Amniotic stem cell (primary cell): ENCODE measurements at regions not wholly inside any gene's neighbourhood (a gene's known extent, or its start where the extent isn't known, plus 50 kb on each side); places are given as distances from the start of the nearest gene placed in this dataset.

Experiments
- DNase-seq: peaks from one replicate; lab custom pipeline; 2025; lab: John Stamatoyannopoulos, UW

DNA sequence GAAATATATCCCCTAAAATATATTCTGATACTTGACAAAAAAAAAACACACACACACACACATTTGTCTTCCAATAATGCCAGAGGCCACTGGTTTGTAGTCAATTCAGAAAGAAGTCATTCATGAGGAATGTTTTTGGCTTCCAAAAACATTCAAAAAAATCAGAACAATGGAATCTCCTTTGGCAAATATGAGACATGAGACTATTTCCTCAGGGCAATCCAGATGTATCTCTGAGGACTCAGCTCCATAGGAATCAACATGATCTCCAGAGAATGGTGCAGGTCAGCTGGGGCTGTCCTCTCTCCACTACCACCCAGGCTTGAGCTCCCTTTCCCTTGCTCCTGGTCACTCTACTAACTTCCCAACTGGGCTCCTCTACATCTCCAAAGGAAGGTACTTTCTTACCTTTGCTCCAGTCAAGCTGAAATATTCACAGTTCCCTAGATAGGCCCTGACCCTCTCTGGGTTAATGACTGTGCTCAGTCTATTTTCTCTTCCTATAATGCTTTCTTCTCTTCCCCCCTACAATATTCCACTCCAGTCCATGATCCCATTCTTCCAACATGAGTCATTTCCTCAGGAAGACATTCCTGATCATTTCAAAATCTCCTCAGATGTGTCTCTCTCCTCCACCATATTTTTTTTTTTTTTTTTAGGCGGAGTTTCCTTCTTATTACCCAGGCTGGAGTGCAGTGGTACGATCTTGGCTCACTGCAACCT lies 145.3 kb downstream of the C1D start:
- DNase-seq: peak; percentile 78

DNA sequence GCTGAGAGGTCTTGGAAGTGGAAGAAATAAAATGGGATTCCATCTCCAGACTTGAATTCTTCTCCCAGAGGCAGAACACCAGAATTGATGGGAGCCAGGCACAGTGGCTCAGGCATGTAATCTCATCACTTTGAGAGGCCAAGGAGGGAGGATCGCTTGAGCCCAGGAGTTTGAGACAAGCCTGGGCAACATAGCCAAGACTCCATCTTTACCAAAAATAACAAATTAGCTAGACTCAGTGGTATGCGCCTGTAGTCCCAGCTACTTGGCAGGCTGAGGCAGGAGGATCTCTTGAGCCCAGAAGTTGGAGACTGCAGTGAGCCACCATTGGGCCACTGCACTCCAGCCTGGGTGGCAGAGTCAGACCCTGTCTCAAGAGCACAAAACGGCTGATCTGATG lies 144.3 kb downstream of the C1D start:
- no peak for DNase-seq

DNA sequence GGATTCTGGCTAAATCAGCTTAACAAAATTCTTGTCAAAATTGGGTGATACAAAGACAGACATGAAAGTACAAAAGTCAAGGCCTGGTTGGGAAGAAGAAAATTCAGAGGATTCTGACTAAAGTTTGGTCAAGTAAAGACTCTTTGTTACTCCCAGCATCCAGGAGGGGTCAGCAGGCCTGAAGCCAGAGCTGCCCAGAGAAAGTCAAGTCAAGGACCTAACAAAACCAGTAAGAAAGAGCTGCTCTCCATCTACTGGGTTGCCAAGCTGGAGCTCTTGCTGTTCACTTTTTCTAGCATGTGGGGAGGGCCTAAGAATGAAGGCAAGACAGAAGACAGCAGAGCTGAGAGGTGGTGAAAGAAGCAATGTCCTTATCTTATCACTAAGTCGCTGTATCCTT lies 143.3 kb downstream of the C1D start:
- DNase-seq: no peak

DNA sequence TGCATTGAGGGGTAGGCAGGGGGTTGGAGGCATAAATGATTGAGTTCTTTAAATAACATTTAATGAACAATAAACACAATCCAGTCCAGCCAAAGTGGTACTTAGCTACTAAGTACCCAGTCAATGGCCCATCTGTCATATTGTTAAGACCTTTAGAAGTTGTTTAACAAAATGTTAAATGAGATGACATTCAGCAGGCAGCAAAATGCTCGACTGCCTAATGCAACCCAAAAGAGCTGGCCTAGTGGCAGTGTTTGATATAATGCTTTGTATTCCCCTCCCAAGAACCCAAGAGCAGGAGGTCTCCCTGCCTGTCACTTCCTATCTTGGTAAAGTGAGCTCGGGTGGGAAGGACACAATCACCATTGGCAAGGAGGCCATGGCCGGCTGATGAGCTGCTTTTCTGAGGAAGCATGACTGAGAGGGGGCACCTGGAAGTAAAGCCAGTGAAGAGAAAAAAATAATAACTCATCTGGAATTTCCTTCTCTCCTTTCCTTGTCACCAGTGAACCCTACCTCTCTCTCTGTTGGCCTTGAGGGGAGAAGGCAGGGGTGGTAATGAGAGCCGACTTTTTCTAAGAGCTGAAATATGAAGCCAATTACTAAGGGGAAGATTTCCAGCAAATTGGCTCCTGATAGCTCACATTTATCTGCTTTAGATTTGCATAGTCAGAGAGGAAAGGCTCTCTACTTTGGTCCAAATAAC lies 140.6 kb downstream of the C1D start:
- no peak for DNase-seq

DNA sequence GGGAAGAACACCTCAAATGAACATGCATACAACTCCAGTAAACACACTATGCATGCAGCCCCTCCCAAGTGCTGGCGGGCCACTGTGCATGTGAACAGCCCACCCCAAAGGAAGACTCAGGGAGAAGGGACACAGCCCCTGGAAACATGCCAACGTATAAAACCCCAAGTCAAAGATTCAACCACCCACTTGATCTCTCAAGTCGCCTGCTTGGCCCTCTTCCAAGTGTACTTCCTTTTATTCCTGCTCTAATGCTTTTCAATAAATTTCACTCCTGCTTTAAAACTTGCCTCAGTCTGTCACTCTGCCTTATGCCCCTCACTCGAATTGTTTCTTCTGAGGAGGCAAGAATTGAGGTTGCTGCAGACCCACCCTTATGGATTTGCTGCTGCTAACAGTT lies 139.1 kb downstream of the C1D start:
- DNase-seq: no peak

DNA sequence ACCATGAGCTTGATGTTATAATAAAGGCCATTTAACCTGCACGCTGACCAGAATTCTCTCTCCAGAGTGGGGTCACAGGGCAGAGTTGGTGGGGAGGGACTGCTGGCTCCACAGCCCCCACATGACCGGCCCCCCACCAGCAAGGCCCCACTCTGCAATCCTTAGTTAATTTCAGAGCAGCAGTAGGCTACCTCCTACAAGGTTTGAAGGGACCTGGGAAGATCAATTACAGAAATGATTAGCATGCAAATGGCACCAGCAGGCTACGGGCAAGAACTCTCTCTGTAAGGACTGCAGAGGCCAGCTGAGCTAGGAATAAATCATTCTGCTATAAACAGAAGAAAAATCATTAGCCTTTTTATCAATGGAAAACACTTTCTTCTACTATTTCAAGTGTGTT lies 135.3 kb downstream of the C1D start:
- DNase-seq: no peak

DNA sequence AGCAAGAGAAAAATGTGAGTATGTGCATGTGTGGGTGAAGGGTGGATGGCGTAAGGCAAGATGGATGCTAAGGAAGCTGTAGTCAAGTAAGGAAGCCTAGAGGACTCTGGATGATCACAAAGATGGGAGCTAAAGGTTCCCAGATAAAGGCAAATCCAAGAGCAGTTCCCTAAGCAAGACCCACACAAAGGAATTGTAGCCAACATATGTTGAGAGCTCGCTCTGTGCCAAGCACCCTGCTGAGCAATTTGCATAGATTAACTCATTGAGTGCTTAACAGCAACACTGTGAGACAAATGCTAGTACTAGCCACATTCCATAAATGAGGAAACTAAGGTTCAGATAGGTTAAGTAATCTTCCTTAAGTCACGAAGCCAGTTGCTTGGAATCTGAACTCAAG lies 132.6 kb downstream of the C1D start:
- no peak for DNase-seq

DNA sequence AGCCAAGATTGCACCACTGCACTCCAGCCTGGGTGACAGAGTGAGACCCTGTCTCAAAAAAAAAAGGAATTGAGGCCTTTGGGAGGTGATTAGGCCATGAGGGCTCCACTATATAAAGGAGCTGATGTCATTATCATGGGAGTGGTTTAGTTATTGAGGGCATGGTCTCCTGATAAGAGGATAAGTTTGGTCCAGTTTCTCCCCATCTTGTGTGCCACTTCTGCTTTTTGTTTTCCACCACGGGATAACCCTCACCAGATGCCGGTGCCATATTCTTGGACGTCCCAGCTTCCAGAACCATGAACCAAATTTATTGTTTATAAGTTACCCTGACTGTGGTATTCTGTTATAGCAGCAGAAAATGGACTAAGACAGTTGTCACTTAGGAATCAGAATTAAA lies 125.8 kb downstream of the C1D start:
- DNase-seq: no peak

DNA sequence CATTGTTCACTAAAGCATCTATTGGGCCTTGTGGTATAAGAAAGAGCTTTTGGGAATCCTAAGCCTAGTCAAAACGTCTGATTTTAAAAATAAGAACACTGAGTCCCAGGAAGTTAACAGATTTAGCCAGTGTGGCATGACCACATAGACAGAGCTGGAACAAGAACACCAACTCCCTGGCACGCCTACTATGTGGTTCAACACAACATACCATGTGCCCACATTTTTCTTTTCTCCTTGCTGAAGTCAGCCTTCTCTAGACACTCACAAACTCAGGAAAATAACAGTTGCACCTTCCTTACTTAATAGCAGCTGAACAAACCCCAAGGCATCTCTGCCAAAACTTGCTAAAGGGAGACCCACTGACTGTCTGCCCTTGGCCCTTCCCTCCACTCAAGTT lies 124.8 kb downstream of the C1D start:
- no peak for DNase-seq

DNA sequence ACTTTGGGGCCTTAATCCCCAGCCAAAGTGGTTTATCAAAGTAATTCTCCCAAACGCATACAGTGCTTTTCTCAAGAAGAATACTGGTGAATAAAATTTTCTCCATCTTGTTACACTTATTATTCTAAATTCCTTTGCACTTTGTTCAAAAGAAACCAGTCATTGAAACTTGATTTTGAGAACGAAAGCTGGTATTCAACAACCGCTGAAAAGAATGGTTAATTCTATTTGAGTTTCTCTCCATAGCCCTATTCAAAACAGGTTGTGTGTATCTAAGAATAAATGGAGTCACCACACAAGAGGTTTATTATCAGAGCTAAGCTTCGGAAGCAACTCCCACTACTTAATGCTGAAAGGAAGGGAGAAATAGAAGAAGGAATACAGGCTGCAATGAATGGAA lies 117.7 kb downstream of the C1D start:
- no peak for DNase-seq

DNA sequence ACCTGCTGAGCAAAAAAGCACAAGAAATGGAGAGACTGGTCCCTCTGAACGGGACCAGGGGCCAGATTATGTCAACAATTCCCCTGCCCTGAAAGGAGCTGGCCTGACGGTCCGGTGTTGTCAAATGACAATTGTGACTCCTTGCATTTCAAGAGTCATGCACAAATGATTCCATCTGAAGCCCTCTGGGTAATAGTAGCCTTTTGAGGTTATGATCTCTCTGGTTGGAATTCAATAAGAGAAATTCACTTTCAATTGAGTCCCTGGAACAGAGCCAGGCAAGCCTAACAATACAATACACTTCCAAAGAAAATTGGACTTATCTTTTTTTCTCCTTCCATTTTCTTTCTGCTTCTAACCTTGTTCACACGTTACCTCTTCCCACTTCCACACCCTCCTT lies 116.9 kb downstream of the C1D start:
- DNase-seq: no peak

DNA sequence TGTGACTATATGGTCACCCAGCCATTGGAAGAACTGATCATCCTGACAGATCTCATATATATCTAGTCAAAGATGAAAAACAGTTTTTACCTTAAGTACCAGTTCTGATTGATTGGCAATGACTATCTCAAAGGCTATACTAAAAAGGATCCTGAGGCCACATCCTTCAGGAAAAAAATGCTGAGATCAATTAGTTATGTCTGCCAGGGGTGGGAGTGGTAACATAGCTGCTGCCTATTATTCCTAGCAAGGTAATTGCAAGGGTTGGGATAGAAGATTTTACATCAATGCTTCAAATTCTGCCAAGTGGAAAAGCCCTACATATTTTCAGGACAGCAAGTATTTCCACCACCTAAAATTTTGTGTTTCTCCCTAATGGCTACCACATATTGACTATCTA lies 114.7 kb downstream of the C1D start:
- no peak for DNase-seq

DNA sequence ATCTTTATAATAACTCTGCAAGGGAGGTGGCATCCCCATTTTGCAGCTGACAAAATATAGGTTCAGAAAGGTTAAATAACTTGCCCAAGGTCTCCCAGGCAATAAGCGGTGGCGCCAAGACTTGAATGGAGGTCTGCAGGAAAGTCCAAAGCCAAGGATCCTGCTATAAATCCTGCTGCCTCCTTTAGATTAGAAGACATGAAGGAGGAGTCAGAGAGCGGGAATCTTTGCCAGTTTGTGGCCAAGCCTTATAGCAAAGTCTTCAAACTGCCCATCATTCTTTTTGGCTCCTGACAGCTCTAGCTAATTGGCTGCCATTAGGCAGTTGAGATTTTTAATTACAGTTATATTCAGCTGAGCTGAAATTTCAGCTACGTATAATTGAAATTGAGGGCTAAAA lies 114.3 kb downstream of the C1D start:
- no peak for DNase-seq

DNA sequence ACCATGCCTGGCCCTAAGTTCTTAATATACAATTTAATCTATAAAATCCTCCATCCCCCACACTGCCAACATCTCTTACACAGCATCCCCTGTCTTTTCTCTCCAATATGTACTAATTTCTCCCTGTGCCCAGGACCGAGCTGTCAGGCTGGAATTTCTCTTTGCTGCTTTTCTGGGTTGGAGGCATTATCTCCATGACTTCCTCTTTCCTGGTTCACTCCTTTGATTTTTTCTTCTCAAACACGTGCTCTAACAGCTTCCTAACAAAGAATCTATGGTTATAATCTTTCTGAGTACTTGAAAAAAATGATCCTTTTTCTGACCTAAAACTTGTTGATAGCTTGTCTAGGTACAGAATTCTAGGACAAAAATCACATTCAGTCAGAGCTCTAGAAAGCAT lies 112.8 kb downstream of the C1D start:
- DNase-seq: no peak

DNA sequence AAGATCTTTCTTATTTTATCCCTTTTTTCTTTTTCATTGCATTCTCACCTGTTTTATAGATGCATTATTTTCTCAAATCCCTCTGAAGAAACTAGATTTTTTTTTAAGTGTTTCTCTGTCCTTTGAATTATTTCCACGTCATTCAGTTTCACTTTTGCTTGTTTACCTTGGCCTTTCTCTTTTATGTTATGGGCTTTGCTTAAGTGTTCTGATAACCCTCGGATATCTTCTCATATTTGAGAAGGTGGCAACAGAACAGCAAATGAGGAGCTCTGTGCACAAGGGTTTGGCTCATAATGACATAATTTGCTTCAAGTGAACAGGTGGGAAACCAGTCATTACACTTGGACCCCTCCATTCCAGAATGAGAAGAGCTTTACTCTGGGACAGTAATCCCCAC lies 111.9 kb downstream of the C1D start:
- no peak for DNase-seq

DNA sequence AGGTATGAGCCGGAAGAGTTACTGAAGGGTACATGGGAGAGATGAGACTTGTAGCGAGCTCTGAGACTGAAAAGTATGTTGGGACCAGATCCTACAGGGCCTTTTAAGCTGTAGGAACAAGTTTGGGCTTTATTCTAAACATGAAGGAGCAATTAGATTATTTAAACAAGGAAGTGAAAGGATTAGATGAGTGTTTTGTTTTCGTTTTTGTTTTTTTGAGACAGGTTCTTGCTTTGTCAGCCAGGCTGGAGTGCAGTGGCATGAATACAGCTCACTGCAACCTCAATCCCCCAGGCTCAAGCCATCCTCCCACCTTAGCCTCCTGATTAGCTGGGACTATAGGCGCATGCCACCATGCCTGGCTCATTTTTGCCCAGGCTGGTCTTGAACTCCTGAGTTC lies 110.7 kb downstream of the C1D start:
- no peak for DNase-seq

DNA sequence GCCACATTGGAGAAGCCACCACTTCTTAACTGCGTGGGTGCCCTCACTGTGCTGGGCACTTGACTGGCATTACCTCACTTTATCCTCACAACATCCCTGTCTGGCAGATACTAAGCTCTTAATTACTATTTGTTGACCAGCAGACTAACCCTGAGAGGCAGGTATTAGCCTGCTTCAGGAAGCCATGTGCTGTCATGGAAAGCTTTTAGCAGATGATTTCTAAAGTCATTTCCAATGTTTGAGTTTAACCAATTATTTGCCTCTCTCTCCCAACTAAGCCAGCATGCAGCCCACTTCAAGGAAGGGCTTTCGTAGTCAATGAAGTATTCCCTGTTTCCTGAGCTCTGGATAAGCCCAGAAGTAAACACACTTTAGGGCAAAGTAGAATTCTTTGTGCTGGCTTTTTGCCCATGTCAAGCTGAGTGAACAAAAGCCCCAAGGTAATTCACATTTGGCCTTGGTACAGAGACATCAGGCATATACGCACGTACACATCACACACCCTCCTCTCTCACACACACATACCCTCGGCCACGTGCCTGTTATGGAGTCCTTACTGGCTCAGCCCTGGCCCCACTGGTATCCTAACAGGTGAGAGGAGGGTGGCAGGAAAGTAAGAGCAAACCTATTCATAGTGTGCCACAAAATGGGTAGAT lies 108.6 kb downstream of the C1D start:
- no peak for DNase-seq

DNA sequence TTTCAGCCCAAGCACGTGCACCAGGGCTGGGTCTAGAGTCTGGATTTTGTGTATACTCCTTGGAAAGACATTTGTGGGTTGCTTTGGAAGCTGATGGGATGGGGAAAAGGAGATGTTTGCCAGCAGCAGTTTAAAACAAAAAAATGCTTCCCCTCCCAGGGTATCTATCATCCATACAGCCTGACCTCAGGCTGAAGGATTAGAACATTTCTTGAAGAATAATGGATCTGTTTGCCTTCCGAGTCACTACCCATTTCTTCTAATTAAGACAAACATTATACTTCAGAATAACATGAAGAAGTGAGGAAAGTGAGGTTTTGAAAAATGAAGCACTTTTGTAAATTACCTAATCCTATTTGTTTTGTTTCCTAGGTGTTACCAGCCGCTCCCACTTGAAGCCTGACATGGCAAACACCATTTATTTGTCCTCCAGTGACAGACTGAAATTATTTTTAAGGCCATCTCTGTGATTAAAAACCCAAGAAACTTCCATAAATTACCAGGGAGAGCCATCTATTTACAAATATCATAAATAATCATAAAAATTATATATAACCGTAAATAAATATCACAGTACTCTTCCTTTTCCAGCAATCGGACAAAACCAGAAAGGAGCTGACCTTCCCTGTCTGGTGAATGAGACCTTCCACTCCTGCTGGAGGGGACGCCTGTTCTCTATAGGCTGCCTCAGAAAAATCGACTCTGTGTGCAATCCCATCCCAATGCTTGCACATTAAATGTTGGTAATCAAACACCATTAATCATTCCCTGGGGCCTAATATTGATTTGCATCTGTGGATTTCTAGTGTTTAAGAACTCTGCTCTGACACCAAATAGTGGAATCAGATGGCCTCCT lies 106.8 kb downstream of the C1D start:
- DNase-seq: no peak

DNA sequence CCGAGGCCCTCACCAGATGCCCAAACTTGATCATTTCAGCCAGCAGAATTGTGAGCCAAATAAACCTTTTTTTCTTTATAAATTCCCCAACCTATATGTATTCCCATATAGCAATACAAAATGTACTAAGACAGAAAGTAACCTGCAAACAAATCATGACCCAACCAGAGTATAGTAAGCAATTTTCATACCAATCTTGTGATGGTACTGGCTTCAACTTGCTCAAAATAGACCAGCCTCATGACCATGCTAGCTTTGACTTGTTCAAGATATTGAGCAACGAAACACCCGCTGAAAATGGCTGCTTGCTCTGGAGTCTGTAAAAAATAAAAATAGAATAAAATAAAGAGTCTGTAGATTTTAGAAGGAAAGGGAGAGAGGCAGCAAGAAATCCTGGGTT lies 97.6 kb downstream of the C1D start:
- DNase-seq: no peak

DNA sequence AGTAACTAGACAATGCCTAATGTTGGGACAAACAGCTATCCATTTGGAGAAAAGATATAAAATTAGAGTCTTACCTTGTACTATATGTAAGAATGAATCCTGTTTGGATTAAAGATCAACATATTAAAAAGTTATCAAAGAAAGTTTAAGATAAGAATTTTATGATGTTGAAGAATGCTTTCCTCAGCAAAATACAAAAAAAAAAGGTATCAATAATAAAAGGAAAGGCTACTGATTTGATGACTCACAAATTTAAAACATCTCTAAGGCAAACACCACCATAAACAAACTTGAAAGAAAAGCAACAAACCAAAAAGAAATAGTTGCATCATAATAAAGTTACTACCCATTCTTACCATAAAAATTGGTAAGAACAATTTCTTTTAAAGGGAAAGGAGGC lies 92.7 kb downstream of the C1D start:
- no peak for DNase-seq

DNA sequence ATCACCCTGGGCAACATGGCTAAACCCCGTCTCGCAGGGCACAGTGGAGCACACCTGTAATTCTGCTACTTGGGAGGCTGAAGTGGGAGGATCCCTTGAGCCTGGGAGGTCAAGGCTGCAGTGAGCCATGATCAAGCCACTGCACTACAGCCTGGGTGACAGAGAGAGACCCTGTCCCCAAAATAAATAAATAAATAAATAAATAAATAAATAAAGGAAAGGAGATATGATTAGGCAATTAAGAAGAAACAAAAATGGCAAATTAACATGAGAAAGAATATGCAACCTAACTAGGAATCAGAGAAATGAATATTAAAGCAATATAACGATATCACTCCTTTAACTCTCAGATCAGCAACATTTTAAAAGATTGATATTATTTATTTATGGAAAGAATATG lies 92.3 kb downstream of the C1D start:
- no peak for DNase-seq

DNA sequence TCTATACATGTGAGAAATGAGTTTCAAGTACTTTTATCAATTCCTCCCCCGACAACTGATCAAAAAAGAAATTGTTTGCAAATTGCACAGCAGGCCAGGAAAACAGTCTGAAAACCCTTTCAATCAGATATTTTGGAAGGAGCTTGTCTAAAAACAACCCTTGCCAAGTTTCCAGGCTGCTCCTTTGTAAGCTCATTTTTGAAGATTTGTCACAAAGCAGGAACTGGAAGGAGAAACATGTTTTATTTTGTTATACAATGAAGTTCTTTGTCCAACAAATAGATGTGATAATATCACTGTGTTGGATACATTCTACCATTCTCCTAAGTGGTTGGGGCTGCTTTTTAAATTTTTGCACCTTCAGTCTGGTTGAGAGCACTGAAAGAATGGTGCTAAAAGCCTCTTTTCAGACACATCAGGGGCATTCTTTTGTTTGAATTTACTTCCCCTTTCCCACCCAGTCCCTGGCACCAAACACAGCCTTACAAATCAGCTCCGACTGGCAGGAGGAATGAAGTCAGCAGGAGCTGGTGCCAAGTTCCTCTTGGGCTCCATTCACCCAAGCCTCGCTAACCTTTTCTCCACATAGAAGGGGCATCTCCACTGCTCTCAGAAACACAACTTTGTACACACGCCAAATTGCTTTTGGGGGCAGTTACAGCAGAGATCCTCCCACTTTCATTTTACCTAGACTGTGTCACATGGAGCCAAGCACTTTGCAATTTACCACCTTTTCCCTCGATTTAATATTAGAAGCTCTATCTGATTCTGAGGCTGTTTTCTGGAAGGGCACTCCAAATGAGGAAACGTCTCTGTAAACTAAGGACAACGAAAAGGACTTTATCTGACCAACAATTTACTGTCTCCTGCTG lies 88.0 kb downstream of the C1D start:
- DNase-seq: no peak
